Nephron progenitor cell (in vitro differentiated cells): ENCODE measurements at regions not wholly inside any gene's neighbourhood (a gene's known extent, or its start where the extent isn't known, plus 50 kb on each side); places are given as distances from the start of the nearest gene placed in this dataset.

Source experiments
- DNase-seq: peaks from one replicate; pipeline ENCODE4 v3.0.0; 2021
- H3K27ac Mint-ChIP-seq: 2 replicates; pipeline ENCODE4 v1.8.0; 2021; ENCODE audit warnings: mild to moderate bottlenecking, moderate library complexity, mixed read lengths
- H3K27me3 Mint-ChIP-seq: 2 replicates; pipeline ENCODE4 v1.8.0; 2021; ENCODE audit warnings: mild to moderate bottlenecking, low read depth, mixed read lengths; ENCODE audit not compliant: poor library complexity
- H3K36me3 Mint-ChIP-seq: 2 replicates; pipeline ENCODE4 v1.8.0; 2021; ENCODE audit warnings: low read depth, mixed read lengths
- H3K4me1 Mint-ChIP-seq: 2 replicates; pipeline ENCODE4 v1.8.0; 2021; ENCODE audit warnings: mixed read lengths
- H3K4me3 Mint-ChIP-seq: 2 replicates; pipeline ENCODE4 v1.8.0; 2021; ENCODE audit warnings: mild to moderate bottlenecking, moderate library complexity, mixed read lengths
- H3K9me3 Mint-ChIP-seq: 2 replicates; pipeline ENCODE4 v1.8.0; 2021; ENCODE audit warnings: mild to moderate bottlenecking, moderate library complexity, mixed read lengths
- CTCF ChIP-seq: fragments of 200-600 bp; sonication (generic); IDR thresholded peaks from 2 replicates; pipeline ENCODE4 v1.5.0; 2021; ENCODE audit warnings: antibody characterized with exemption

- TF ChIP-seq CTCF: no peak
- Mint-ChIP-seq H3K4me1 (peaks cover 15% of the 10 kb centered on the region), H3K36me3 (peaks cover 9% of the 10 kb centered on the region), H3K4me3 (no peak overlapping the region), H3K27me3 (no peaks in the 10 kb centered on the region), H3K27ac (no peak overlapping the region), H3K9me3 (peaks cover 8% of the 10 kb centered on the region)
- DNase-seq: no peak
Observed at GRCh38 chr2:236434593-236434992, 135.0 kb upstream of the ACKR3 start.

GRCh38 chr2:236440110-236440881 is 129.3 kb upstream of the ACKR3 start:
- H3K27me3 Mint-ChIP-seq: no peaks in the 10 kb centered on the region
- H3K36me3 Mint-ChIP-seq: peaks cover 13% of the 10 kb centered on the region
- peaks cover 3% of the 10 kb centered on the region for H3K4me1 Mint-ChIP-seq
- H3K27ac Mint-ChIP-seq: no peak overlapping the region
- H3K4me3 Mint-ChIP-seq: no peak overlapping the region
- H3K9me3 Mint-ChIP-seq: peaks cover 33% of the 10 kb centered on the region
- DNase-seq: no peak
- TF ChIP-seq CTCF: no peak

- H3K27me3 Mint-ChIP-seq: peaks cover 3% of the 10 kb centered on the region
- H3K36me3 Mint-ChIP-seq: peaks cover 9% of the 10 kb centered on the region
- peaks cover 25% of the 10 kb centered on the region for H3K4me1 Mint-ChIP-seq
- no peak overlapping the region for H3K27ac Mint-ChIP-seq
- H3K9me3 Mint-ChIP-seq: peaks cover 29% of the 10 kb centered on the region
- no peak for TF ChIP-seq CTCF
- DNase-seq: no peak
- no peak overlapping the region for H3K4me3 Mint-ChIP-seq
Observed at GRCh38 chr2:236444187-236444586, 125.4 kb upstream of the ACKR3 start.

- Mint-ChIP-seq H3K4me1 (peaks cover 34% of the 10 kb centered on the region), H3K36me3 (peaks cover 3% of the 10 kb centered on the region), H3K9me3 (peaks cover 17% of the 10 kb centered on the region), H3K27ac (no peak overlapping the region), H3K27me3 (peaks cover 3% of the 10 kb centered on the region), H3K4me3 (no peak overlapping the region)
- no peak for TF ChIP-seq CTCF
- no peak for DNase-seq
Observed at GRCh38 chr2:236445678-236446077, 123.9 kb upstream of the ACKR3 start.

GRCh38 chr2:236446521-236446920 is 123.1 kb upstream of the ACKR3 start:
- Mint-ChIP-seq H3K27me3 (peaks cover 3% of the 10 kb centered on the region), H3K27ac (peak overlapping the region; percentile 55)
- no peak for TF ChIP-seq CTCF

More at GRCh38 chr2:236446521-236446920, 123.1 kb upstream of the ACKR3 start:
- peaks cover 17% of the 10 kb centered on the region for H3K9me3 Mint-ChIP-seq
- H3K36me3 Mint-ChIP-seq: peaks cover 3% of the 10 kb centered on the region
- no peak for DNase-seq
- H3K4me1 Mint-ChIP-seq: peaks cover 37% of the 10 kb centered on the region
- H3K4me3 Mint-ChIP-seq: no peak overlapping the region
